ENCODE measurements at regions not wholly inside any gene's neighbourhood (a gene's known extent, or its start where the extent isn't known, plus 50 kb on each side); places are given as distances from the start of the nearest gene placed in this dataset.

DNA sequence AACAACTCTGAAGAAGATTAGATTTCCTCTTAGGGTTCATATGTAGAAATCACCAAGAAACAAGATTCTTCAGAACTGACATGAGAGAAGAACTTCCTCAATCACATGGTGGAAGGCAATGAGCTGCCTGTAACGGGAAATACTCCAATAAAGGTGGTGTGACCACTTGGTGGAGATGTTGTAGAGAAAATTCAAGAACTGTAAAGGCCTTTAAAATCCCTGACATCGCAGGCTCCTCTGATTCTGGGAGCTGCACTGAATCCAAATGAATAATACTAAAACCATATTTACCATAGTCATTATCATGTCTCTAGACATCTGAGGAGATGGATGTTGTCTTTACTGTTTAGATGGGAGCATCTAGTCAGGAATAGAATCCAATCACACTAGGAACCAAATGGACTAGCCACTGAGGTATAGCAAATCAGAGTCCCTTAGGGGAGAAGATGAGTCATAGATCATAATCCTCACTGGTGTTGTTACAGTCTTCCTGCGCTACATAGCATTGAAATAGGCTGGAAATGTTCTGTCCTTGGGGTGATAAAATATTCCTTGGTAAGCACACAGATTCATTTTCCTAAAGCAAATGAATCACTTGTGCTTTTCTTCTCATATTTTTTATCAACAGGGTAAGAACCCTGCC lies 321.6 kb upstream of the TENM4 start (continued):
- TF ChIP-seq JUND (IDR thresholded peaks at IDR 0.05; ENCODE audit: low read length) (no peak), NRF1 (IDR thresholded peaks at IDR 0.05; ENCODE audit: low read depth, low read length) (no peak), SRF (IDR thresholded peaks at IDR 0.05; ENCODE audit: low read depth, low read length) (no peak), BCL11A (IDR thresholded peaks at IDR 0.05; ENCODE audit: low read depth in 2 of 2, low read length in 2 of 2) (no peak), CHD1 (IDR thresholded peaks at IDR 0.05; ENCODE audit: low read depth, low read length) (no peak), CBX5 (IDR thresholded peaks at IDR 0.05; ENCODE audit: low read depth, low read length) (no peak), CTCF (IDR thresholded peaks at IDR 0.05; ENCODE audit: control extremely low read depth in 1 of 3, insufficient read depth in 1 of 3, low read depth in 1 of 3, low read length in 3 of 3) (peak in 2 of 3 experiments; percentile 27 to 30; a peak in 2 of 4 replicates), RNF2 (IDR thresholded peaks at IDR 0.05; ENCODE audit: borderline replicate concordance, low read depth, low read length, missing control alignments, poor library complexity, severe bottlenecking) (no peak), E2F6 (IDR thresholded peaks at IDR 0.05) (no peak), MAX (IDR thresholded peaks at IDR 0.05) (no peak), CREB1 (IDR thresholded peaks at IDR 0.05) (no peak), TEAD4 (IDR thresholded peaks at IDR 0.05; ENCODE audit: low read depth, low read length) (no peak)

Data from H1 (cell line).